Gastroesophageal sphincter (tissue), 2 donors: ENCODE measurements at regions not wholly inside any gene's neighbourhood (a gene's known extent, or its start where the extent isn't known, plus 50 kb on each side); places are given as distances from the start of the nearest gene placed in this dataset.

ENCODE experiments used
- EP300 ChIP-seq: sonication (generic); formaldehyde crosslinking; IDR thresholded peaks from one replicate; pipeline ENCODE4 v1.6.1; 2017; ENCODE audit warnings: antibody characterized with exemption, mild to moderate bottlenecking
- POLR2A ChIP-seq, 2 donors: fragments of 450-650 bp; IDR thresholded peaks; one replicate each; pipeline ENCODE4 v1.6.1; 2017; ENCODE audit warnings: antibody characterized with exemption in 2 of 2, mild to moderate bottlenecking in 2 of 2, moderate library complexity in 1 of 2

DNA sequence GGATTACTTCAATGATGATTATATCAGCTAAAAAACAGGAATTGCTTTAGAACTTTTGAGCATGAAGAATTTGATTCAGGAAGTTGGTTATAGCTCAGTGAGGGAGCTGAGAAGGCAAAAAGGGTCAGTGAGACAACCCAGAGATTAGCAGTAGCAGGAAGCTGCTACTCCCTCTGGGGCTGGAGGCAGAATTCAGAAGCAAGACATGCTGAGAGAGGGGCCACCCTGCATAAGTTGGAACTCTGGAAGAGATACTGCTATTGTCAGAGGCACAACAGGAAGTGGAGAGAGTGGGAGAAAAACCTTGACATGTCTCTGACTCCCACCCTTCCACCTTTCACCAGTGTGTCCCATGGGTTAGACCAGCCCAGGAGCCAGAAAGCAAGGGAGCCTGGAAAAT lies 488.7 kb downstream of the ADRA2A start:
- TF ChIP-seq POLR2A (IDR thresholded peaks at IDR 0.05) (no peak), EP300 (no peak)
